NOMO-1 (cell line): ENCODE measurements at regions not wholly inside any gene's neighbourhood (a gene's known extent, or its start where the extent isn't known, plus 50 kb on each side); places are given as distances from the start of the nearest gene placed in this dataset.
"Not testable (repeated sequence)": the region's sequence is repeated elsewhere in the genome, so short reads cannot be mapped to it uniquely, and the experiment has no call there.

Experiments
- DNase-seq, 2 experiments: peaks; one replicate each; lab custom pipeline; 2025; ENCODE audit not compliant: unreplicated experiment in 2 of 2; lab: John Stamatoyannopoulos, UW

- DNase-seq: no peak
Measured at GRCh38 chr7:91614431-91614830, 266.1 kb downstream of the MTERF1 start.

DNA sequence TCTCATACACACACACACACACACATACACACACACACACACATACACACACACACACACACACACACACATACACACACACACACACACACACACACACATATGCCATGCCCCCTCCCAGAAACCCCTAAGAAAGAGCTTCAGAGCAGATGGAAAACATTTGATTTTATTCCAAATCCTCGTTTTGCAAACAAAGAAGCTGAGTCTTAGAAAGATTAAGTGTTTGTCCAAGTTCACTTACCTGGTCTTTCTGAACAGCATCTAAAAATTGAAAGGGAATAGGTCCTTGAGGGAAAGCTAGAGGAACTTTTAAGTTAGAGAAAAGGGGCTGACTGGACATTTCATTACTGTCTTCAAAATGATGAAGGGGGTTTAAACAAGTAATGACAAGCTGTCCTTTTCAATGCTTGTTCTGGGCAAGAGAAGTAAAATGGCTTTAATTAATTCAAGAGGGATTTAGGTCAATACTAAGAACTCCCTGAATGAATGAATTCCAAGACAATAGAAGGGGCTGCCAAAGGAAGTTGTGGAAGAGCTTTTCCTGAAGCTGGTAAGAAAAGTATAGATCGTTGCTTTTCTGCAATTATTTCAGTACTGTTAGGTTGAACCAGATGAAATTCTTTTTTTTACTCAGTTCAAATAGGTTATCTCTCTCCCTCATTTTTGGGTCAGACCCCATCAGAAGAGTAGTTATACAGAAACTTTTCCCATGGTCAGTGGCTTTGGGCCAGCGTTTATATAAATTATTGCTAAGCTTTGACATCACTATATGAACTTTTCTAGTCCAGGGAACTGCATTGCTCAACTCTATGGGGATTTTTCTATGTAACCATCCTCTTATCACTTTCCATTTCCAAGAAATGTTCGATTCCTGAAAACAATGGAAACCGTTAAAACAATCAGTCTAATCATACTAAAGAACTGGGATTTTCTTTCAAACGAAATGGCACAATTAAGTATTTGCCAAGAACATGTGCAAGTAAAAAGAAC lies 261.4 kb downstream of the MTERF1 start:
- no peak for DNase-seq

DNA sequence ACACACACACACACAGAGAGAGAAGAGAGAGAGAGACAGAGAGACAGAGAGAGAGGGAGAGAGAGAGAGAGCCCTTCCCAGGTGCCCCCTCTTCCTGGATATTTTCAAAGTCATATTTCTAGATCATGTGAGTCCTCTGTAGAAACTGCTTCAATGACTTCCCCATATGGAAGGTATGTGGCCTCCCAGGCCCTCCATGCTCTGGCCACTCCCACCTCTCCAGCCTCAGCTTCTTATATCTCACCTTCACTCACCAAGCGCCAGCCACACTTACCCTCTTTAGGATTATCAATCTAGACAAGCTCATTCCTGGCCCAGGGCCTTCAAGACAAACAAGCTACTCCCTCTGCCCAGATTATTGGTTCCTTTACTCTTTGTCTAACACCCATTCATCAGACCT lies 259.7 kb downstream of the MTERF1 start:
- peak in 1 of 2 experiments; percentile 37 for DNase-seq

GRCh38 chr7:91627324-91627723 lies 253.2 kb downstream of the MTERF1 start:
- not testable (repeated sequence) for DNase-seq

DNA sequence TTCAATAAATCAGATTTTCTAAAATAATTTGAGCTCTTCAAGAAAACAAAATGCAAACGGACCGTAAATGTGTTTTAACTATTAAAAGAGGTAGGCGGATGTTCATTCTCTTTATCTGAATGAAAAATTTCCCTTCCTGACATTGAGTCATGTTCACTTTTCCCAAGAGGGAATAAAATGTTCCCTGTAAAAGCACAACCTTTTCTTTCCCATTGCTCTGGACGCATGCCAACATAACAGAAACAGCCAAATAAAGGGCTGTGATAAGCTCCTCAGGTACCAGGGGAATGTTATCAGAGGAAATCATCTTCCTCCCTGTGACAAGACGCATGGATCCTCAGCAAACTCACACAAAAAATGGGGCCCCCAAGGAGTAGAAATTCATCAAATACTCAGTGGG lies 251.8 kb downstream of the MTERF1 start:
- DNase-seq: no peak

- DNase-seq: no peak
Measured at GRCh38 chr7:91630581-91631380, 249.7 kb downstream of the MTERF1 start.

GRCh38 chr7:91632234-91632940 lies 248.1 kb downstream of the MTERF1 start:
- DNase-seq: no peak

- DNase-seq: no peak
Measured at GRCh38 chr7:91633013-91633441, 247.5 kb downstream of the MTERF1 start.

DNA sequence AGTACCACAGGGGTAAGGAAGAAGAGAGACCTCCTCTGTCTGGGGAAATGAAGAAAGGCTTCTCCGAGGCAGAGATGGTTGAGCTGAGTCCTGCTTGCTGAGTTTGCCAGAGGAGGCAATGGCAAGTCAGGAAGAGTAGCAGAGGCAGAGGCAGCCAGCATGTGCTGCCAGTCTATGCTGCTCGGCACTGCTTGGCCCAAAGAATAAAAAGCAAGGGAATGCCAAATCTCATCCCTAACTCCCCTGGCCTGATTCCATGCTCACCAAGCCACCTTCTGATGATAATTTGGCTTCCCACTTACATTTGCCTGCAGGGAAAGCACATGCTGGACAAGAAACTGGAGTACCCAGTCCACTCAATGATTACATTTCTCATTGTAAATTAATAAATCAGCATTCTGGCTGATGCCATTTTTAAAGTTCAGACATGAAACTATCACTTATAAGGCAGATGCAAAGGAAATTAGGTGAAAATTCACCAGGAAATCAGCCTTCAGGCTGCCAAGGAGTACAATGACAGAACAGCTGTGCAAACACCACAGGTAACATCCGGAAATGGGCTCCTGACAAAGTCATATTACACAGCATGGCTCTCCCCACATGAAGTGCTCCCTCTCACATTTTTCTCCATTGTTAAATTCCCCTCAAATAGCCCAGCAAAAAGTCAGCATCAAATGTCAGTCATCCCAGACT lies 245.9 kb downstream of the MTERF1 start:
- DNase-seq: no peak

GRCh38 chr7:91636129-91636724 lies 244.3 kb downstream of the MTERF1 start:
- DNase-seq: peak; percentile 75 to 83

DNA sequence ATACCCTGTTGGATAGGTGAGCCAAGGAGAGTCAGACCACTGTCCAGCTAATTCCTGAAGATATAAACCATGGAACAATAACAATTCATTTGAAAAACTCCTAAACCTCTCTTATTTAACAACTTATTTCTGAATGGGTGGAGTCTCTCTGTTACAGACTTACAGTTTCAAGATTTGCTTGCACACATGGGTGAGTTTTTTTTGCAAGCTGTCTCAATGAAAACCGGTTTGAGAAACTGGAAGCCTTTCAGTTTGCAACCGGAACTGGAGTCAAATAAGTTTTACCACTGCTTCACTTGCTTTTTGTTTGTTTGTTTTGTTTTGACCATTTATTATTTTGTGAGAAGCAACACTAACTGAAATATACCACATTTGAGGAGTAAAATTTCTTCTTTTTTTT lies 243.8 kb downstream of the MTERF1 start:
- no peak for DNase-seq

GRCh38 chr7:91644256-91644655 lies 236.2 kb downstream of the MTERF1 start:
- no peak for DNase-seq

GRCh38 chr7:91645542-91645941 lies 235.0 kb downstream of the MTERF1 start:
- no peak for DNase-seq

DNA sequence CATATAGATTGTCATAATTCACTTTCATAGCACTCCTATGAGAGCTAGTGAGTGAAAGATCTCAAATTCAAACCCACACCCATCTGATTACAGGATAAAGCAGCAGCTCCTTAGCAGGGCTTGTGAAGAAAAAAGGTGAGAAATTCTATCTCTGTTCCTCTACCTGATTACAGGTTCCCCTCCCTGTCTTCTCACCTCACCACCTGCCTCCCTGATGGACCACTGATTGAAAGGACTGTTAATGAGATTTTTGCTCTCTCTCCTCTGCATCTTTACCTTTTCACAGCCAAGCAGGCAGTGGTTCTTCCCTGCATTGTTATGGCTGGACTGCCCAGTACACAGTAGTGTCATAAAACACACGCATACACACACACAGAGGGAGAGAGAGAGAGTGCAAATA lies 228.5 kb downstream of the MTERF1 start:
- no peak for DNase-seq

- no peak for DNase-seq
Measured at GRCh38 chr7:91653286-91653685, 227.2 kb downstream of the MTERF1 start.

DNA sequence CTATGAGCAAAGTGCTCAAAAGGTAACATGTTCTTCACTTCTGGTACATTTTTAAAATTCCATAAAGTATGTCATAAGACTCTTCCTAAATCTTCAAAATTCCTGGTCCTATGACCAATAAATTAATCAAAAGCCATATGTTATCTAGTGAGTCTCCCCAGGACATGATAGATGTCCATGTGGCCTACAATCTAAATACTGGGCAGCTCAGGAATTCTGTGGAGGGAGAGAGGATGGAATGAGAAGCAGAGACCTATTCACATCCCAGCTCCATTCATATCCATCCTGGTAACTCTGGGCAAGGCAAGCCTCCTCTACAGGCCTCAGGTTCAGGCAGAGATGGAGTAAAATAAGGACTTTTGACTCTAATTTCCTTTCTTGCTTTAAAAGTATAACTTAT lies 224.8 kb downstream of the MTERF1 start:
- no peak for DNase-seq

GRCh38 chr7:91656541-91657482 lies 223.7 kb downstream of the MTERF1 start:
- no peak for DNase-seq

- DNase-seq: no peak
Measured at GRCh38 chr7:91657483-91658071, 222.9 kb downstream of the MTERF1 start.

GRCh38 chr7:91659096-91659495 lies 221.4 kb downstream of the MTERF1 start:
- no peak for DNase-seq
